ENCODE measurements at regions not wholly inside any gene's neighbourhood (a gene's known extent, or its start where the extent isn't known, plus 50 kb on each side); places are given as distances from the start of the nearest gene placed in this dataset.
A peak's percentile ranks its signal among the peaks of the same experiment; 100 is the strongest.
"Not testable (repeated sequence)": the region's sequence is repeated elsewhere in the genome, so short reads cannot be mapped to it uniquely, and the experiment has no call there.

GRCh38 chr6:113205553-113205952 is 651.6 kb upstream of the MARCKS start:
- DNase-seq (ENCODE audit: low read depth) = no peak

- DNase-seq (ENCODE audit: low read depth) = no peak
These were observed 648.4 kb upstream of the MARCKS start for GRCh38 chr6:113208726-113209125.

- no peak for DNase-seq (ENCODE audit: low read depth)
These were observed 647.8 kb upstream of the MARCKS start for GRCh38 chr6:113209315-113209714.

- no peak for DNase-seq (ENCODE audit: low read depth)
These were observed 646.0 kb upstream of the MARCKS start for GRCh38 chr6:113211170-113211569.

GRCh38 chr6:113219783-113220182 is 637.4 kb upstream of the MARCKS start:
- peak; percentile 3 for DNase-seq (ENCODE audit: low read depth)

- no peak for DNase-seq (ENCODE audit: low read depth)
These were observed 636.3 kb upstream of the MARCKS start for GRCh38 chr6:113220832-113221231.

GRCh38 chr6:113221850-113222249 is 635.3 kb upstream of the MARCKS start:
- no peak for DNase-seq (ENCODE audit: low read depth)

- no peak for DNase-seq (ENCODE audit: low read depth)
These were observed 611.0 kb upstream of the MARCKS start for GRCh38 chr6:113246186-113246585.

GRCh38 chr6:113248532-113248931 is 608.6 kb upstream of the MARCKS start:
- DNase-seq (ENCODE audit: low read depth) = no peak

- not testable (repeated sequence) for DNase-seq (ENCODE audit: low read depth)
These were observed 603.0 kb upstream of the MARCKS start for GRCh38 chr6:113254194-113254593.

- no peak for DNase-seq (ENCODE audit: low read depth)
These were observed 598.4 kb upstream of the MARCKS start for GRCh38 chr6:113258771-113259170.

- no peak for DNase-seq (ENCODE audit: low read depth)
These were observed 585.7 kb upstream of the MARCKS start for GRCh38 chr6:113271437-113271836.

- DNase-seq (ENCODE audit: low read depth) = no peak
These were observed 580.5 kb upstream of the MARCKS start for GRCh38 chr6:113276601-113277000.

- DNase-seq (ENCODE audit: low read depth) = no peak
These were observed 580.0 kb upstream of the MARCKS start for GRCh38 chr6:113277111-113277510.

- DNase-seq (ENCODE audit: low read depth) = no peak
These were observed 576.1 kb upstream of the MARCKS start for GRCh38 chr6:113281014-113281413.

GRCh38 chr6:113281431-113281830 is 575.7 kb upstream of the MARCKS start:
- no peak for DNase-seq (ENCODE audit: low read depth)

- DNase-seq (ENCODE audit: low read depth) = no peak
These were observed 569.7 kb upstream of the MARCKS start for GRCh38 chr6:113287396-113287795.

GRCh38 chr6:113288409-113288808 is 568.7 kb upstream of the MARCKS start:
- DNase-seq (ENCODE audit: low read depth) = no peak

GRCh38 chr6:113289166-113289565 is 568.0 kb upstream of the MARCKS start:
- DNase-seq (ENCODE audit: low read depth) = no peak

- no peak for DNase-seq (ENCODE audit: low read depth)
These were observed 566.5 kb upstream of the MARCKS start for GRCh38 chr6:113290684-113291083.

GRCh38 chr6:113291751-113292445 is 565.2 kb upstream of the MARCKS start:
- DNase-seq (ENCODE audit: low read depth) = no peak

GRCh38 chr6:113292646-113293422 is 564.3 kb upstream of the MARCKS start:
- no peak for DNase-seq (ENCODE audit: low read depth)

GRCh38 chr6:113293423-113293740 is 563.8 kb upstream of the MARCKS start:
- DNase-seq (ENCODE audit: low read depth) = no peak

- peak; percentile 8 for DNase-seq (ENCODE audit: low read depth)
These were observed 557.6 kb upstream of the MARCKS start for GRCh38 chr6:113299531-113299930.

All from ELR (cell line).